ENCODE measurements at regions not wholly inside any gene's neighbourhood (a gene's known extent, or its start where the extent isn't known, plus 50 kb on each side); places are given as distances from the start of the nearest gene placed in this dataset.

DNA sequence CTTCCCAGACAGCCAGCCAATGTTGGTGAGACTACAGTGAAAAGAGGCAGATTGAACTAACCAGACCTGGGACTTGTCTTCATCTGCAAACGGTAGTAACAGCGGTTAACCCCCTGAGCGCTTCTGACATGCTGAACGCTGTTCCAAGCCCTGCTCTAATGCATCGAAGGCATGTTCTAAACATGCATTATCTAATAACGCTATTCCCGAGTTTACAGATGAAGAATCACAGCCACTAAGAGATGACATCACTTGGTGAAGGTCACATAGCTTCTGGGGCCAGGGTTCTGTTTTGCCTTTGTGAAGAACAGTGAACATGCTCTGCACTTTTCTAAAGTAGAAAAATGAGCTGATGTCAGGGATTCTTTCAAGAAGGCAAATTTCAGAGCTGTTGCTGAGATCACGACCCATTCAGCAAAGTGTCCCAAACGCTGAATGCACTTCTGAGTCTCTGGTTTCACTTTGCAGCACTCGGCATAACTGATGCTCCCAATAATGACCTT is 56.0 kb downstream of the FOS start:
- Histone ChIP-seq H2BK20ac (ENCODE audit: low read depth, low read length, poor library complexity, severe bottlenecking) (no peak overlapping the region), H4K91ac (ENCODE audit: insufficient read length, low read depth, low read length) (no peak overlapping the region), H3K79me1 (ENCODE audit: insufficient read depth, low read depth, low read length, poor library complexity, severe bottlenecking) (no peaks in the 10 kb centered on the region), H3K4me1 (ENCODE audit: insufficient read depth, low read length) (no peaks in the 10 kb centered on the region), H2BK120ac (ENCODE audit: low read depth, low read length, poor library complexity, severe bottlenecking) (no peak overlapping the region), H2AK5ac (ENCODE audit: insufficient read length, low read length) (no peak overlapping the region), H4K5ac (ENCODE audit: insufficient read length, low read depth, low read length) (no peak overlapping the region), H4K20me1 (ENCODE audit: control insufficient read depth, insufficient read depth, insufficient read length) (no peaks in the 10 kb centered on the region), H2BK15ac (ENCODE audit: low read depth, low read length) (no peak overlapping the region), H2AFZ (ENCODE audit: low read length) (no peak overlapping the region), H3K27me3 (ENCODE audit: insufficient read depth, low read length) (no peaks in the 10 kb centered on the region), H3K79me2 (ENCODE audit: insufficient read depth, low read length) (no peaks in the 10 kb centered on the region), H3K27ac (ENCODE audit: insufficient read length, low read depth, low read length) (no peak overlapping the region), H3K9me3 (ENCODE audit: control insufficient read depth, low read depth, low read length) (no peaks in the 10 kb centered on the region), H3K14ac (ENCODE audit: insufficient read depth, low read length) (no peak overlapping the region), H3K9ac (ENCODE audit: extremely low read depth, insufficient read length, low read length) (no peak overlapping the region), H3K56ac (ENCODE audit: insufficient read length, low read depth, low read length) (no peak overlapping the region), H2BK12ac (ENCODE audit: insufficient read length, low read depth, low read length) (no peak overlapping the region), H3K23ac (ENCODE audit: insufficient read length, low read depth, low read length) (no peak overlapping the region), H4K8ac (replicated peaks; ENCODE audit: insufficient read length, low read depth, low read length) (no peak overlapping the region), H3K4me2 (ENCODE audit: insufficient read depth, insufficient read length, low read length) (no peak overlapping the region), H2BK5ac (ENCODE audit: insufficient read length, low read length) (no peak overlapping the region), H3K23me2 (ENCODE audit: insufficient read length, low read depth, low read length, poor library complexity, severe bottlenecking) (no peaks in the 10 kb centered on the region), H3K18ac (ENCODE audit: insufficient read length, low read depth, low read length) (no peak overlapping the region), H3T11ph (ENCODE audit: low read length) (no peak overlapping the region), H3K4ac (ENCODE audit: low read depth, low read length) (no peak overlapping the region)
- Mint-ChIP-seq H3K9me3 (peaks cover 14 to 15% of the 10 kb centered on the region in 2 experiments), H3K36me3 (ENCODE audit: insufficient read depth in 1 of 3, low read depth in 3 of 3) (peaks cover 1 to 4% (median 2%) of the 10 kb centered on the region in 3 experiments; a peak in 3 of 7 replicates), H3K4me3 (no peak overlapping the region), H3K4me1 (peaks cover 1 to 4% of the 10 kb centered on the region in 2 experiments), H3K27ac (no peak overlapping the region), H3K27me3 (ENCODE audit: low read depth) (peaks cover 4% of the 10 kb centered on the region; the same call in 1 of the 2 replicates)
- WGBS (ENCODE audit: extremely low coverage, insufficient read length, low lambda C conversion rate): no CpG with 5 or more reads among the region's 10 CpGs
- TF ChIP-seq, protein P1, sequence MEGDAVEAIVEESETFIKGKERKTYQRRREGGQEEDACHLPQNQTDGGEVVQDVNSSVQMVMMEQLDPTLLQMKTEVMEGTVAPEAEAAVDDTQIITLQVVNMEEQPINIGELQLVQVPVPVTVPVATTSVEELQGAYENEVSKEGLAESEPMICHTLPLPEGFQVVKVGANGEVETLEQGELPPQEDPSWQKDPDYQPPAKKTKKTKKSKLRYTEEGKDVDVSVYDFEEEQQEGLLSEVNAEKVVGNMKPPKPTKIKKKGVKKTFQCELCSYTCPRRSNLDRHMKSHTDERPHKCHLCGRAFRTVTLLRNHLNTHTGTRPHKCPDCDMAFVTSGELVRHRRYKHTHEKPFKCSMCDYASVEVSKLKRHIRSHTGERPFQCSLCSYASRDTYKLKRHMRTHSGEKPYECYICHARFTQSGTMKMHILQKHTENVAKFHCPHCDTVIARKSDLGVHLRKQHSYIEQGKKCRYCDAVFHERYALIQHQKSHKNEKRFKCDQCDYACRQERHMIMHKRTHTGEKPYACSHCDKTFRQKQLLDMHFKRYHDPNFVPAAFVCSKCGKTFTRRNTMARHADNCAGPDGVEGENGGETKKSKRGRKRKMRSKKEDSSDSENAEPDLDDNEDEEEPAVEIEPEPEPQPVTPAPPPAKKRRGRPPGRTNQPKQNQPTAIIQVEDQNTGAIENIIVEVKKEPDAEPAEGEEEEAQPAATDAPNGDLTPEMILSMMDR (conservative IDR thresholded peaks at IDR 0.05): no peak
- DNase-seq: no peak

Data from H9 (cell line).